ENCODE measurements at regions not wholly inside any gene's neighbourhood (a gene's known extent, or its start where the extent isn't known, plus 50 kb on each side); places are given as distances from the start of the nearest gene placed in this dataset.

DNA sequence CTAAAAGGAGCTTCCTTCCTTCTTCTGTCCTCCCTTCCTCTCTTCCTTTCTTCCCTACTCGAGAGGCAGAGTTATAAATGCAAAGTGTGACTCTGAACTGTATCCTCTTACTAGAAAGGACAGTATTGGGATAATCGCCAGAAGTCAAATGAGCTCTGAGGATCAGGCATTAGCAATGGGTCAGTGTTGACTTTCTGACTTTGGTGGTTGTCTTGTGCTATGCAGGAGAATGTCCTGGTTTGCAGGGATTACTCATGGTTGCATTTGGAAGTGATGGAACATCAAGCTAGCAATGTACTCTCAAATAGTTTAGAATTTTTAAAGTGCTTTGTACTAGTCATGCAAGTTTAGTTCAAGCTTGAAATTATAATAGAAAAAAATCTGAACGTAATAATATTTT is 115.6 kb downstream of the TXNL1 start:
- TF ChIP-seq, protein P1, sequence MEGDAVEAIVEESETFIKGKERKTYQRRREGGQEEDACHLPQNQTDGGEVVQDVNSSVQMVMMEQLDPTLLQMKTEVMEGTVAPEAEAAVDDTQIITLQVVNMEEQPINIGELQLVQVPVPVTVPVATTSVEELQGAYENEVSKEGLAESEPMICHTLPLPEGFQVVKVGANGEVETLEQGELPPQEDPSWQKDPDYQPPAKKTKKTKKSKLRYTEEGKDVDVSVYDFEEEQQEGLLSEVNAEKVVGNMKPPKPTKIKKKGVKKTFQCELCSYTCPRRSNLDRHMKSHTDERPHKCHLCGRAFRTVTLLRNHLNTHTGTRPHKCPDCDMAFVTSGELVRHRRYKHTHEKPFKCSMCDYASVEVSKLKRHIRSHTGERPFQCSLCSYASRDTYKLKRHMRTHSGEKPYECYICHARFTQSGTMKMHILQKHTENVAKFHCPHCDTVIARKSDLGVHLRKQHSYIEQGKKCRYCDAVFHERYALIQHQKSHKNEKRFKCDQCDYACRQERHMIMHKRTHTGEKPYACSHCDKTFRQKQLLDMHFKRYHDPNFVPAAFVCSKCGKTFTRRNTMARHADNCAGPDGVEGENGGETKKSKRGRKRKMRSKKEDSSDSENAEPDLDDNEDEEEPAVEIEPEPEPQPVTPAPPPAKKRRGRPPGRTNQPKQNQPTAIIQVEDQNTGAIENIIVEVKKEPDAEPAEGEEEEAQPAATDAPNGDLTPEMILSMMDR (IDR thresholded peaks at IDR 0.05; ENCODE audit: insufficient read depth, low read depth, low read length), result no peak
- no peak for TF ChIP-seq EZH2 (IDR thresholded peaks at IDR 0.05; ENCODE audit: insufficient read depth, low read length)
